ENCODE measurements at regions not wholly inside any gene's neighbourhood (a gene's known extent, or its start where the extent isn't known, plus 50 kb on each side); places are given as distances from the start of the nearest gene placed in this dataset.
A peak's percentile ranks its signal among the peaks of the same experiment; 100 is the strongest.
"Not testable (repeated sequence)": the region's sequence is repeated elsewhere in the genome, so short reads cannot be mapped to it uniquely, and the experiment has no call there.

GRCh38 chr3:163518065-163518464, 1560.2 kb downstream of the SI start:
- no peak for DNase-seq

GRCh38 chr3:163513149-163513657, 1565.1 kb downstream of the SI start:
- DNase-seq: no peak

- DNase-seq: no peak
Observed at GRCh38 chr3:163508206-163508605, 1570.1 kb downstream of the SI start.

- no peak for DNase-seq
Observed at GRCh38 chr3:163504974-163505373, 1573.3 kb downstream of the SI start.

- not testable (repeated sequence) for DNase-seq
Observed at GRCh38 chr3:163499736-163500219, 1578.5 kb downstream of the SI start.

- DNase-seq: not testable (repeated sequence)
Observed at GRCh38 chr3:163498842-163499735, 1579.2 kb downstream of the SI start.

- DNase-seq: no peak
Observed at GRCh38 chr3:163491714-163492113, 1586.6 kb downstream of the SI start.

GRCh38 chr3:163490119-163490518, 1588.2 kb downstream of the SI start:
- peak; percentile 12 to 15 for DNase-seq

- no peak for DNase-seq
Observed at GRCh38 chr3:163482695-163483094, 1595.6 kb downstream of the SI start.

GRCh38 chr3:163481738-163482137, 1596.6 kb downstream of the SI start:
- no peak for DNase-seq

GRCh38 chr3:163476179-163476578, 1602.1 kb downstream of the SI start:
- no peak for DNase-seq

- no peak for DNase-seq
Observed at GRCh38 chr3:163474766-163475165, 1603.5 kb downstream of the SI start.

- DNase-seq: no peak
Observed at GRCh38 chr3:163468531-163469335, 1609.6 kb downstream of the SI start.

- DNase-seq: no peak
Observed at GRCh38 chr3:163462446-163462845, 1615.8 kb downstream of the SI start.

GRCh38 chr3:163450698-163451097, 1627.6 kb downstream of the SI start:
- DNase-seq: no peak

GRCh38 chr3:163438760-163439159, 1639.5 kb downstream of the SI start:
- no peak for DNase-seq

- no peak for DNase-seq
Observed at GRCh38 chr3:163422671-163423070, 1655.6 kb downstream of the SI start.

GRCh38 chr3:163391407-163392181, 1686.7 kb downstream of the SI start:
- DNase-seq: no peak

GRCh38 chr3:163384383-163384782, 1693.9 kb downstream of the SI start:
- DNase-seq: no peak

GRCh38 chr3:163382183-163382582, 1696.1 kb downstream of the SI start:
- no peak for DNase-seq

GRCh38 chr3:163368168-163368567, 1710.1 kb downstream of the SI start:
- no peak for DNase-seq

- no peak for DNase-seq
Observed at GRCh38 chr3:163364717-163365116, 1713.6 kb downstream of the SI start.

- no peak for DNase-seq
Observed at GRCh38 chr3:163362151-163362550, 1716.1 kb downstream of the SI start.
